C4-2B (cell line): ENCODE measurements at regions not wholly inside any gene's neighbourhood (a gene's known extent, or its start where the extent isn't known, plus 50 kb on each side); places are given as distances from the start of the nearest gene placed in this dataset.

ENCODE experiments used
- H3K27ac ChIP-seq: fragments of 450-650 bp; 2 replicates; pipeline ENCODE4 v1.5.1; 2017
- ZFX ChIP-seq: fragments of 450-650 bp; IDR thresholded peaks from 2 replicates; pipeline ENCODE4 v1.6.1; 2017
- TF ChIP-seq, protein P1 (sequence below): fragments of 450-650 bp; conservative IDR thresholded peaks from 2 replicates; pipeline ENCODE4 v1.5.1; 2017; ENCODE audit warnings: mild to moderate bottlenecking

DNA sequence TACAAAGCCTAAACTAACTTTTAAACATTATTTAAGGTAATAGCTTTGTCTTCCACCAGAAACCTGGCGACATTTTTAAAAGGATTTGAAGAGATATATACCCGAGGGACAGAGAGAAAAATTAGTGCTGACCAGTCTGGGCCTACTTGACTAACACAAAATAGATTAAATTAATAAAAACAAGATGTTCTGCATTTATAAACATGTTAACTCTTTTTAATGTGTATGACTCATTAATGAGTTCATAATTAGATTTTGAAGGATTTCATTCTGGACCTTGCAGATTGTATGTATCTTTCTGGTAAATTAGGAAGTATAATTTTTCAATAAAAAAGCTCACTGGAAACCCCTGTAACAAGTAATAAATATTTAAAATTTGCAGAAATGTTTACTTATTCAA is 459.1 kb upstream of the CDH9 start:
- TF ChIP-seq, protein P1, sequence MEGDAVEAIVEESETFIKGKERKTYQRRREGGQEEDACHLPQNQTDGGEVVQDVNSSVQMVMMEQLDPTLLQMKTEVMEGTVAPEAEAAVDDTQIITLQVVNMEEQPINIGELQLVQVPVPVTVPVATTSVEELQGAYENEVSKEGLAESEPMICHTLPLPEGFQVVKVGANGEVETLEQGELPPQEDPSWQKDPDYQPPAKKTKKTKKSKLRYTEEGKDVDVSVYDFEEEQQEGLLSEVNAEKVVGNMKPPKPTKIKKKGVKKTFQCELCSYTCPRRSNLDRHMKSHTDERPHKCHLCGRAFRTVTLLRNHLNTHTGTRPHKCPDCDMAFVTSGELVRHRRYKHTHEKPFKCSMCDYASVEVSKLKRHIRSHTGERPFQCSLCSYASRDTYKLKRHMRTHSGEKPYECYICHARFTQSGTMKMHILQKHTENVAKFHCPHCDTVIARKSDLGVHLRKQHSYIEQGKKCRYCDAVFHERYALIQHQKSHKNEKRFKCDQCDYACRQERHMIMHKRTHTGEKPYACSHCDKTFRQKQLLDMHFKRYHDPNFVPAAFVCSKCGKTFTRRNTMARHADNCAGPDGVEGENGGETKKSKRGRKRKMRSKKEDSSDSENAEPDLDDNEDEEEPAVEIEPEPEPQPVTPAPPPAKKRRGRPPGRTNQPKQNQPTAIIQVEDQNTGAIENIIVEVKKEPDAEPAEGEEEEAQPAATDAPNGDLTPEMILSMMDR = no peak
- TF ChIP-seq ZFX = no peak
- H3K27ac ChIP-seq = no peak overlapping the region

DNA sequence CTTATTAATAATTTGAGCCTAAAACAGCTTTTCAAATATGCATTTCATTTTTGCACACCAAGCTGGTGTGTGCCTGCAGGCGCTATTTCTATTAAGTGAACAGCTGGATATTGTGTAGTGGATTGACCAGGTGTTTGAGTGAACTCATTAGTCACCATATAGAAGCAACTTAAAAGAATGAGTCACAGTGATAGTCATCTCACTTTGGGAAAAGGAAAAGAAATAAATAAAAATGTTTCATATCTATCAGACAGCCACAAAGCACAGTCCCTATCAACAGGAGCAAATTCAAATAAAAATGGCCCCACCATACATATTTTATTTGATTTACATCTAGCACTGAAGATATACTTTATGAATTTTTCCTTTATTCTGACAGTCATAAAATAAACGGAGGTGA is 456.5 kb upstream of the CDH9 start:
- H3K27ac ChIP-seq = no peak overlapping the region
- TF ChIP-seq, protein P1 = no peak
- TF ChIP-seq ZFX = no peak

DNA sequence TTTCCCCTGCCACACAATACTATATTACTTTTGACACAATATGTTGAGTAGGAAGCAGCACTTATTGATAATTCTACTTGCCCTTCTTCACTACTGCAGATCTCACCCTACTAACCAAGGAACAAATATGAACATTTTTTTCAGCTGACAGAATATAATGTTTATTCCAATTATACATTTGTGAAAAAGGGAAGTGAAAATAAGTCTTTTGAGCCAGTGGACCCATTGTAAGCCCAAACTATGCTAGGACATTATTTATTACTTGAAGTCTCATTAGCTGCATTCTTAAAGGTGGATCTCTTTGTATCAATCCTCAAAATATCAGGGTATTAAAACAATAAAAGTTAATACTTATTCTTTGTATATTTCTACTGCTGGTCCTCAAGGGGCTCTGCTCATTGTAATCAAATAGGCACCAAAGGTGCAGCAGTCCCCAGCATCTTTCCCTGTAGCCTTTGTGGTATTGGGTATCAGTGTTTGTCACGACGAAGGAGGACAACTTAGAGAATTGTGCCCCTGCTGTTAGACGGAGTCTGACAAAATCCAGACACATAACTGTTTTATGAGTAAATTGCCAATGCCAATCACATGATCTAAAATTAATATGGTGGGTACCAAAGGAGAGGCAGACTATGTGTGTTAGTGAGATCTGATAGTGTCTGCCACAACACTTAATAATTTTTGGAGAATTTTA is 453.5 kb upstream of the CDH9 start:
- H3K27ac ChIP-seq = no peak overlapping the region
- TF ChIP-seq ZFX = no peak
- TF ChIP-seq, protein P1 = no peak

DNA sequence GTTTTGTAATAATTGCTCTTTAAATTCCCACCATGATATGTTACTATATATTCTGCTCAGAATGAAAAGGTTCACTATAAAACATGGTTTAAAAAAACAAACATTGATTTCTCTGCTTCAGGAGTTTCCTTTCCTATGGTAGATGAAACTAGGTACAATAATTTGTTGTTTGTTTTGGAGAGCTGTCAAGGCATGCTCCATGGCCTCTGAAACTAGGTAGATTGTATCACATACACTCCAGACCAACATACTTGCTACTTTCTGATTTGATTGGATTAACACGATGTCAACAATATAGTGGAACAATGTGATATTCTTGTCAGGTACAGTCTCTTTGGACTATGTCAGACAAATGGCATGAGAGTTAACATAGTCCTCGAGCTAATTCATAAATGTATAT is 452.7 kb upstream of the CDH9 start:
- TF ChIP-seq ZFX = no peak
- TF ChIP-seq, protein P1 = no peak
- no peak overlapping the region for H3K27ac ChIP-seq

DNA sequence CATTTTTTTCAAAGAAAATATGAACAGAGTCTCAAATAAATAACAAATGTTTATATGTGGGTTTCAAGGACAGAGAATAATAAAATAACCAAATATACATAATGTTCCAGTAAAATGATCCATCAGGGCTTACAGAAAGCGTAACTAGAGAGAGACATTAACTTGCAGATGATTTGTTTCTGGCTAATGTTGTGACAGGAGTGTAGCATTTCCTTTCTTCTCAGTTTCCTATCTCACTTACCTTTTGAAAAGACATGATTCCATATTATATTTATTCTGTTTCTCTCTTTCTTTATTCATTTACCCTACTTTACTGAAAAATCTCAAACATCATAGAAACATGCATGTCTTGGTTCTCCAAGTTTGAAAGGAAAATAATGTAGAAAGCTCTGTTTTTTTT is 451.3 kb upstream of the CDH9 start:
- H3K27ac ChIP-seq = no peak overlapping the region
- no peak for TF ChIP-seq ZFX
- TF ChIP-seq, protein P1 = no peak

DNA sequence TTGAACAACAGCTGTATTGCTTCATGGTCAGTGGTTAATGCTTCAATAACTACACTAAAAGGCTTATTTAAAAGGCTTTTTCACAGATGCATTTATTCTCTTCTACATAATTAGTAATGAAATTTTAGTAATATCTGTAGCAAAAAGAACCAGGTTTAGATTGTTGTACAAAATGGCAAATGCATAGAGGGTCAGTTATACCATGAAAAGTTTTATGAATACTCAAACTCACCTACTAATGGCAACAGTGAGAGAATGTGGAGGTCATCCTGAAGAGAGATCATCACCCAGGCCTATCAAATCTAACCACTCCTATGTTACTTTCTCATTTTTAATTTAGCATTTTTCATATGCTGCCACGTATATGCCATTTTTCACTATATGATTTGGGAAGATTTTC is 444.3 kb upstream of the CDH9 start:
- TF ChIP-seq ZFX = no peak
- TF ChIP-seq, protein P1 = no peak
- H3K27ac ChIP-seq = no peak overlapping the region

DNA sequence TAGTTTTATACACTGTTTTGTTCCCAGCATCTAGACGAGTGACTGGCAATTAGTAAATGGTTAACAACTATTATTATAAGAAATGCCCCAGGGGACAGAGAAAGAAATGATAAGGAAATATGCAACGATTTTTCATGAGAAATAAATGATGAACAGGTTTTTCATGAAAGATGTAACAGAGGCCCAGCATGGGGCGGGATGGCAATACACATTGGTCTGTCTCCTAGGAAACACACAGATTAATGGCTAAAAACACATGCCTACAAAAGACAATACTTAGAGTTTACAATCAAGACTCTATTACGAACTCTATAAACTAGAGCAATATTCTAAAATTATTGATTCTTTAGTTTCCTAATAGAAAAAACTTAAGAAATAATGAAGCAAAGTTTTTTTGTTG is 441.5 kb upstream of the CDH9 start:
- TF ChIP-seq, protein P1 = no peak
- TF ChIP-seq ZFX = no peak
- no peak overlapping the region for H3K27ac ChIP-seq
